ENCODE measurements at regions not wholly inside any gene's neighbourhood (a gene's known extent, or its start where the extent isn't known, plus 50 kb on each side); places are given as distances from the start of the nearest gene placed in this dataset.

DNA sequence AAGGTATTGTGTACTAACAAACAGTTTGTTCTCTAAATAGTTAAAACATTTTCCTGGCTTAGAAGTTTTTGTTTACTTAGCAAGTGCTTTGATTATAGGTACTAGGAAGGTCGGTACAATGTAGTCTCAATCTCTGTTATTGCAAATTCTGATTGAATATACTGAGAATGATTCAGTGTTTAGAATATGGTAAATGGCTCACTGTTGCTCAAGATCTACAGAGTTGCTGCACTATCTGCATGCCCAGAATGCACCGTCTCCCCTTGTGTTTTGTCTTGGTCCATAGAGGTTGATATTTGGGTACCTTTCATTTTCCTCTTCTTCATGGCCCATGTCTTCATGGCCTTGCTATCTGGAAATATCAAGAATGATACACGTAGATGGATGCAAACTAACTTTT is 99.6 kb downstream of the KLF6 start:
- TF ChIP-seq EZH2 (IDR thresholded peaks at IDR 0.05) (no peak), POLR2AphosphoS5 (IDR thresholded peaks at IDR 0.05; ENCODE audit: borderline replicate concordance, low read depth, low read length) (no peak), FOXP2 (optimal IDR thresholded peaks at IDR 0.05; ENCODE audit: control extremely low read depth, extremely low read length, insufficient read depth) (no peak)
